ENCODE measurements at regions not wholly inside any gene's neighbourhood (a gene's known extent, or its start where the extent isn't known, plus 50 kb on each side); places are given as distances from the start of the nearest gene placed in this dataset.

- DNase-seq (ENCODE audit: low read depth, low spot score) (no peak), FAIRE-seq (no peak)
- Histone ChIP-seq H3K9me1 (ENCODE audit: control insufficient read depth, extremely low read depth, insufficient read depth, low read length) (no peaks in the 10 kb centered on the region), H3K9ac (ENCODE audit: control insufficient read depth, extremely low read depth, insufficient read depth, low read length) (no peak overlapping the region), H2AFZ (ENCODE audit: control insufficient read depth, low read length) (no peak overlapping the region), H3K4me2 (ENCODE audit: control insufficient read depth, extremely low read depth, insufficient read depth, low read depth, low read length) (no peak overlapping the region), H3K36me3 (ENCODE audit: control insufficient read depth in 2 of 2, extremely low read depth in 1 of 2, insufficient read depth in 2 of 2, low read length in 2 of 2) (no peaks in the 10 kb centered on the region), H4K20me1 (ENCODE audit: control insufficient read depth, extremely low read depth, insufficient read depth, low read length) (no peaks in the 10 kb centered on the region), H3K27me3 (ENCODE audit: control insufficient read depth, extremely low read depth, insufficient read depth, low read length) (no peaks in the 10 kb centered on the region), H3K79me2 (ENCODE audit: control insufficient read depth, insufficient read depth, low read length) (no peaks in the 10 kb centered on the region), H3K27ac (ENCODE audit: control insufficient read depth, insufficient read depth, low read length) (no peak overlapping the region), H3K4me1 (ENCODE audit: control insufficient read depth, extremely low read depth, insufficient read depth, low read length) (no peaks in the 10 kb centered on the region), H3K9me3 (ENCODE audit: control insufficient read depth, low read depth, low read length) (no peaks in the 10 kb centered on the region), H3K4me3 (ENCODE audit: control insufficient read depth in 2 of 3, extremely low read depth in 1 of 3, insufficient read depth in 2 of 3, low read depth in 1 of 3, low read length in 3 of 3) (no peak overlapping the region)
- dilution Hi-C loops (cut with MboI; ENCODE audit: extremely low pct_ligation_motif_present, low sequenced_read_pairs): no loop called here
- TF ChIP-seq CTCF (optimal IDR thresholded peaks at IDR 0.05 in 1 of 3, IDR thresholded peaks at IDR 0.05 in 1 of 3, conservative IDR thresholded peaks at IDR 0.05 in 1 of 3; ENCODE audit: extremely low read depth in 1 of 3, insufficient read depth in 2 of 3, low read length in 3 of 3) (no peak), EZH2 (IDR thresholded peaks at IDR 0.05; ENCODE audit: low read length) (no peak)
Measured at GRCh38 chr4:155428128-155428527, 51.4 kb upstream of the MAP9 start.

GRCh38 chr4:155426953-155427352 lies 50.2 kb upstream of the MAP9 start:
- no peak overlapping the region for H2AFZ ChIP-seq (ENCODE audit: control insufficient read depth, low read length)
- H3K4me1 ChIP-seq (ENCODE audit: control insufficient read depth, extremely low read depth, insufficient read depth, low read length): no peaks in the 10 kb centered on the region
- no peaks in the 10 kb centered on the region for H4K20me1 ChIP-seq (ENCODE audit: control insufficient read depth, extremely low read depth, insufficient read depth, low read length)
- H3K4me3 ChIP-seq (ENCODE audit: control insufficient read depth in 2 of 3, extremely low read depth in 1 of 3, insufficient read depth in 2 of 3, low read depth in 1 of 3, low read length in 3 of 3): no peak overlapping the region
- H3K9me1 ChIP-seq (ENCODE audit: control insufficient read depth, extremely low read depth, insufficient read depth, low read length): no peaks in the 10 kb centered on the region
- dilution Hi-C loops (cut with MboI; ENCODE audit: extremely low pct_ligation_motif_present, low sequenced_read_pairs): no loop called here
- no peak overlapping the region for H3K27ac ChIP-seq (ENCODE audit: control insufficient read depth, insufficient read depth, low read length)
- no peaks in the 10 kb centered on the region for H3K79me2 ChIP-seq (ENCODE audit: control insufficient read depth, insufficient read depth, low read length)
- H3K9me3 ChIP-seq (ENCODE audit: control insufficient read depth, low read depth, low read length): no peaks in the 10 kb centered on the region
- no peak for FAIRE-seq
- no peak overlapping the region for H3K4me2 ChIP-seq (ENCODE audit: control insufficient read depth, extremely low read depth, insufficient read depth, low read depth, low read length)
- TF ChIP-seq EZH2 (IDR thresholded peaks at IDR 0.05; ENCODE audit: low read length): no peak
- TF ChIP-seq CTCF (optimal IDR thresholded peaks at IDR 0.05 in 1 of 3, IDR thresholded peaks at IDR 0.05 in 1 of 3, conservative IDR thresholded peaks at IDR 0.05 in 1 of 3; ENCODE audit: extremely low read depth in 1 of 3, insufficient read depth in 2 of 3, low read length in 3 of 3): no peak
- no peaks in the 10 kb centered on the region for H3K27me3 ChIP-seq (ENCODE audit: control insufficient read depth, extremely low read depth, insufficient read depth, low read length)
- H3K36me3 ChIP-seq (ENCODE audit: control insufficient read depth in 2 of 2, extremely low read depth in 1 of 2, insufficient read depth in 2 of 2, low read length in 2 of 2): no peaks in the 10 kb centered on the region
- no peak overlapping the region for H3K9ac ChIP-seq (ENCODE audit: control insufficient read depth, extremely low read depth, insufficient read depth, low read length)
- no peak for DNase-seq (ENCODE audit: low read depth, low spot score)
